Stimulated activated CD4-positive, alpha-beta T cell treated with anti-CD3 and anti-CD28 coated beads, Interleukin-4, amount 100 ng/mL, for 24 hours (primary cell): ENCODE measurements at regions not wholly inside any gene's neighbourhood (a gene's known extent, or its start where the extent isn't known, plus 50 kb on each side); places are given as distances from the start of the nearest gene placed in this dataset.

Source experiments
- DNase-seq: peaks from one replicate; pipeline ENCODE4 v3.0.0-alpha.2; 2020

GRCh38 chr9:126556560-126557250 lies 57.0 kb upstream of the LMX1B start:
- no peak for DNase-seq

- DNase-seq = peak; percentile 72
Observed at GRCh38 chr9:126558051-126558665, 55.6 kb upstream of the LMX1B start.

- DNase-seq = no peak
Observed at GRCh38 chr9:126559296-126559695, 54.4 kb upstream of the LMX1B start.

- DNase-seq = no peak
Observed at GRCh38 chr9:126561582-126561981, 52.1 kb upstream of the LMX1B start.

GRCh38 chr9:126563556-126563955 lies 50.2 kb upstream of the LMX1B start:
- DNase-seq = no peak
